Inflammatory macrophage (primary cell): ENCODE measurements at regions not wholly inside any gene's neighbourhood (a gene's known extent, or its start where the extent isn't known, plus 50 kb on each side); places are given as distances from the start of the nearest gene placed in this dataset.
"Not testable (repeated sequence)": the region's sequence is repeated elsewhere in the genome, so short reads cannot be mapped to it uniquely, and the experiment has no call there.

Source experiments
- DNase-seq, 2 donors: peaks; one replicate each; pipeline ENCODE4 v3.0.0-alpha.2; 2020 to 2022

GRCh38 chr4:166153548-166153947, 280.5 kb downstream of the TLL1 start:
- DNase-seq, result no peak

- DNase-seq, result no peak
Observed at GRCh38 chr4:166162327-166162726, 289.3 kb downstream of the TLL1 start.

GRCh38 chr4:166165829-166166420, 292.9 kb downstream of the TLL1 start:
- DNase-seq, result peak; percentile 62 to 70

GRCh38 chr4:166169111-166169510, 296.1 kb downstream of the TLL1 start:
- DNase-seq, result no peak

GRCh38 chr4:166172619-166173018, 299.6 kb downstream of the TLL1 start:
- no peak for DNase-seq

- DNase-seq, result no peak
Observed at GRCh38 chr4:166174717-166175490, 301.9 kb downstream of the TLL1 start.

- no peak for DNase-seq
Observed at GRCh38 chr4:166182145-166182544, 309.1 kb downstream of the TLL1 start.

GRCh38 chr4:166195101-166195500, 322.1 kb downstream of the TLL1 start:
- DNase-seq, result no peak

GRCh38 chr4:166197166-166197565, 324.1 kb downstream of the TLL1 start:
- DNase-seq, result no peak

GRCh38 chr4:166198041-166198440, 325.0 kb downstream of the TLL1 start:
- DNase-seq, result no peak

- no peak for DNase-seq
Observed at GRCh38 chr4:166198516-166199310, 325.7 kb downstream of the TLL1 start.

GRCh38 chr4:166202991-166203390, 330.0 kb downstream of the TLL1 start:
- DNase-seq, result no peak

- not testable (repeated sequence) for DNase-seq
Observed at GRCh38 chr4:166212326-166212725, 339.3 kb downstream of the TLL1 start.

- no peak for DNase-seq
Observed at GRCh38 chr4:166222271-166222670, 349.2 kb downstream of the TLL1 start.

GRCh38 chr4:166228112-166228511, 355.1 kb downstream of the TLL1 start:
- DNase-seq, result no peak

- DNase-seq, result no peak
Observed at GRCh38 chr4:166229799-166230198, 356.8 kb downstream of the TLL1 start.

- no peak for DNase-seq
Observed at GRCh38 chr4:166230841-166231240, 357.8 kb downstream of the TLL1 start.

GRCh38 chr4:166239354-166239753, 366.3 kb downstream of the TLL1 start:
- no peak for DNase-seq

GRCh38 chr4:166252487-166253402, 379.7 kb downstream of the TLL1 start:
- DNase-seq, result peak in 1 of 2 donors; percentile 4

GRCh38 chr4:166257276-166257675, 384.2 kb downstream of the TLL1 start:
- no peak for DNase-seq

GRCh38 chr4:166257891-166258290, 384.9 kb downstream of the TLL1 start:
- no peak for DNase-seq

GRCh38 chr4:166259081-166259480, 386.0 kb downstream of the TLL1 start:
- DNase-seq, result no peak
